Keratinocyte (primary cell): ENCODE measurements at regions not wholly inside any gene's neighbourhood (a gene's known extent, or its start where the extent isn't known, plus 50 kb on each side); places are given as distances from the start of the nearest gene placed in this dataset.

Source experiments
- DNase-seq: peaks from one replicate; pipeline ENCODE4 v3.0.0-alpha.2; 2011; ENCODE audit warnings: low read depth, missing footprints, low spot score
- FAIRE-seq: peaks from 2 replicates; lab custom pipeline; 2011; peaks lifted over from hg19 to GRCh38; lab: Jason Lieb, UNC
- H2AFZ ChIP-seq: 2 replicates; pipeline ENCODE4 v1.6.0; 2012; ENCODE audit warnings: low read length, control low read depth, inconsistent platforms; ENCODE audit not compliant: control insufficient read depth
- H3K27ac ChIP-seq: 2 replicates; pipeline ENCODE4 v1.5.1; 2011; ENCODE audit warnings: low read length; ENCODE audit not compliant: control insufficient read depth, insufficient read depth
- H3K27me3 ChIP-seq: 3 replicates; pipeline ENCODE4 v1.6.0; 2011; ENCODE audit warnings: low read length; ENCODE audit not compliant: control insufficient read depth, insufficient read depth; ENCODE audit errors: extremely low read depth
- H3K36me3 ChIP-seq, 2 experiments: 2 replicates in 1 of 2; 3 replicates in 1 of 2; pipeline ENCODE4 v1.5.1; 2011; ENCODE audit warnings: low read length in 2 of 2, mild to moderate bottlenecking in 1 of 2; ENCODE audit not compliant: control insufficient read depth in 2 of 2, insufficient read depth in 2 of 2; ENCODE audit errors: extremely low read depth in 1 of 2
- H3K4me1 ChIP-seq: 3 replicates; pipeline ENCODE4 v1.5.1; 2011; ENCODE audit warnings: low read length; ENCODE audit not compliant: control insufficient read depth, insufficient read depth; ENCODE audit errors: extremely low read depth
- H3K4me2 ChIP-seq: 3 replicates; pipeline ENCODE4 v1.6.0; 2011; ENCODE audit warnings: low read depth, low read length; ENCODE audit not compliant: control insufficient read depth, insufficient read depth; ENCODE audit errors: extremely low read depth
- H3K4me3 ChIP-seq, 3 experiments: fragments of 200-600 bp in 1 of 3; sonication (generic) in 1 of 3; 2 replicates in 2 of 3; 3 replicates in 1 of 3; pipeline ENCODE4 v1.5.1; 2011 to 2016; ENCODE audit warnings: low read length in 3 of 3, mild to moderate bottlenecking in 3 of 3, control low read depth in 2 of 3, inconsistent platforms in 1 of 3, low read depth in 1 of 3, mixed read lengths in 1 of 3, mixed run types in 1 of 3, moderate library complexity in 1 of 3; ENCODE audit not compliant: control insufficient read depth in 2 of 3, insufficient read depth in 2 of 3; ENCODE audit errors: extremely low read depth in 1 of 3
- H3K79me2 ChIP-seq: 2 replicates; pipeline ENCODE4 v1.6.0; 2012; ENCODE audit warnings: low read length; ENCODE audit not compliant: control insufficient read depth, insufficient read depth
- H3K9ac ChIP-seq: 3 replicates; pipeline ENCODE4 v1.6.0; 2011; ENCODE audit warnings: low read length; ENCODE audit not compliant: control insufficient read depth, insufficient read depth; ENCODE audit errors: extremely low read depth
- H3K9me1 ChIP-seq: 3 replicates; pipeline ENCODE4 v1.6.0; 2011; ENCODE audit warnings: low read length; ENCODE audit not compliant: control insufficient read depth, insufficient read depth; ENCODE audit errors: extremely low read depth
- H3K9me3 ChIP-seq: 2 replicates; pipeline ENCODE4 v1.5.1; 2012; ENCODE audit warnings: low read depth, low read length; ENCODE audit not compliant: control insufficient read depth
- H4K20me1 ChIP-seq: 3 replicates; pipeline ENCODE4 v1.6.0; 2011; ENCODE audit warnings: low read length; ENCODE audit not compliant: control insufficient read depth, insufficient read depth; ENCODE audit errors: extremely low read depth
- CTCF ChIP-seq, 3 experiments: IDR thresholded peaks in 1 of 3; conservative IDR thresholded peaks in 1 of 3; optimal IDR thresholded peaks in 1 of 3; 2 replicates in 2 of 3; 3 replicates in 1 of 3; pipeline versions ENCODE3 to v1.5.1; 2011; ENCODE audit warnings: low read length in 3 of 3, mild to moderate bottlenecking in 3 of 3, moderate library complexity in 2 of 3, control low read depth in 1 of 3, inconsistent platforms in 1 of 3; ENCODE audit not compliant: insufficient read depth in 2 of 3; ENCODE audit errors: extremely low read depth in 1 of 3
- EZH2 ChIP-seq: IDR thresholded peaks from one replicate; pipeline ENCODE4 v1.6.1; 2012; ENCODE audit warnings: inconsistent platforms, mild to moderate bottlenecking, low read length, moderate library complexity
- dilution Hi-C: fragments of 300-500 bp; cut with MboI; formaldehyde crosslinking; loops from one replicate; pipeline ENCODE4 v1.7.0; 2020; ENCODE audit warnings: low sequenced_read_pairs; ENCODE audit not compliant: extremely low pct_ligation_motif_present

GRCh38 chr13:63457186-63457585, 2041.5 kb upstream of the PCDH20 start:
- Histone ChIP-seq H3K4me2 (no peak overlapping the region), H4K20me1 (no peaks in the 10 kb centered on the region), H3K9me3 (no peaks in the 10 kb centered on the region), H2AFZ (no peak overlapping the region), H3K36me3 (no peaks in the 10 kb centered on the region), H3K4me3 (no peak overlapping the region), H3K9me1 (no peaks in the 10 kb centered on the region), H3K27me3 (no peaks in the 10 kb centered on the region), H3K79me2 (no peaks in the 10 kb centered on the region), H3K9ac (no peak overlapping the region), H3K27ac (no peak overlapping the region), H3K4me1 (no peaks in the 10 kb centered on the region)
- FAIRE-seq (no peak), DNase-seq (no peak)
- no peak for TF ChIP-seq CTCF (optimal IDR thresholded peaks at IDR 0.05 in 1 of 3, IDR thresholded peaks at IDR 0.05 in 1 of 3, conservative IDR thresholded peaks at IDR 0.05 in 1 of 3; ENCODE audit: extremely low read depth in 1 of 3, insufficient read depth in 2 of 3, low read length in 3 of 3)
- no peak for TF ChIP-seq EZH2
- dilution Hi-C loops, result no loop called here

- no peak for DNase-seq
- H3K79me2 ChIP-seq, result no peaks in the 10 kb centered on the region
- H3K9me3 ChIP-seq, result no peaks in the 10 kb centered on the region
- H4K20me1 ChIP-seq, result no peaks in the 10 kb centered on the region
- TF ChIP-seq EZH2, result no peak
- no peak for TF ChIP-seq CTCF (optimal IDR thresholded peaks at IDR 0.05 in 1 of 3, IDR thresholded peaks at IDR 0.05 in 1 of 3, conservative IDR thresholded peaks at IDR 0.05 in 1 of 3; ENCODE audit: extremely low read depth in 1 of 3, insufficient read depth in 2 of 3, low read length in 3 of 3)
- dilution Hi-C loops, result no loop called here
- no peaks in the 10 kb centered on the region for H3K27me3 ChIP-seq
- H3K4me2 ChIP-seq, result no peak overlapping the region
- no peak overlapping the region for H2AFZ ChIP-seq
- H3K4me3 ChIP-seq, result no peak overlapping the region
- no peaks in the 10 kb centered on the region for H3K36me3 ChIP-seq
- FAIRE-seq, result no peak
- no peak overlapping the region for H3K9ac ChIP-seq
- H3K4me1 ChIP-seq, result no peaks in the 10 kb centered on the region
- no peak overlapping the region for H3K27ac ChIP-seq
- H3K9me1 ChIP-seq, result no peaks in the 10 kb centered on the region
Observed at GRCh38 chr13:63455938-63456337, 2040.3 kb upstream of the PCDH20 start.
